ENCODE measurements at regions not wholly inside any gene's neighbourhood (a gene's known extent, or its start where the extent isn't known, plus 50 kb on each side); places are given as distances from the start of the nearest gene placed in this dataset.
"Not testable (repeated sequence)": the region's sequence is repeated elsewhere in the genome, so short reads cannot be mapped to it uniquely, and the experiment has no call there.

DNA sequence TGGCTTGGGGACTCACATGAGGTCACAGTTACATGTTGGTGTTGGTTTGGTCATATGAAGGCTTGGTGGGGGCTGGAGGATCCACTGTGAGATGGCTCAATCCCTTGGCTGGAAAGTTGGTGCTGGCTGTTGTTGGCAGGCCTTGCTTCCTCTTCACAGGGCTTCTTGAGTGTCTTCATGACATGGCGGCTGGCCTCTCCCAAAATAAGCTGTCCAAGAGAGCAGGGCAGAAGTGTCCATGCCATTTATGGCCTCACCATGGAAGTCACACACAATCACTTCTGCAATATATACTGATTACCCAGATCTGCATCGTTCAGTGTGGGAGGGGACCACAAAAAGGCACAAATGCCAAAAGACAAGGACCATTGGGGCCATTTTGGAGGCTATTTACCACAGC, 61.4 kb downstream of the FOXD4L1 start:
- TF ChIP-seq, protein P1, sequence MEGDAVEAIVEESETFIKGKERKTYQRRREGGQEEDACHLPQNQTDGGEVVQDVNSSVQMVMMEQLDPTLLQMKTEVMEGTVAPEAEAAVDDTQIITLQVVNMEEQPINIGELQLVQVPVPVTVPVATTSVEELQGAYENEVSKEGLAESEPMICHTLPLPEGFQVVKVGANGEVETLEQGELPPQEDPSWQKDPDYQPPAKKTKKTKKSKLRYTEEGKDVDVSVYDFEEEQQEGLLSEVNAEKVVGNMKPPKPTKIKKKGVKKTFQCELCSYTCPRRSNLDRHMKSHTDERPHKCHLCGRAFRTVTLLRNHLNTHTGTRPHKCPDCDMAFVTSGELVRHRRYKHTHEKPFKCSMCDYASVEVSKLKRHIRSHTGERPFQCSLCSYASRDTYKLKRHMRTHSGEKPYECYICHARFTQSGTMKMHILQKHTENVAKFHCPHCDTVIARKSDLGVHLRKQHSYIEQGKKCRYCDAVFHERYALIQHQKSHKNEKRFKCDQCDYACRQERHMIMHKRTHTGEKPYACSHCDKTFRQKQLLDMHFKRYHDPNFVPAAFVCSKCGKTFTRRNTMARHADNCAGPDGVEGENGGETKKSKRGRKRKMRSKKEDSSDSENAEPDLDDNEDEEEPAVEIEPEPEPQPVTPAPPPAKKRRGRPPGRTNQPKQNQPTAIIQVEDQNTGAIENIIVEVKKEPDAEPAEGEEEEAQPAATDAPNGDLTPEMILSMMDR (tag by site-specific recombination; IDR thresholded peaks at IDR 0.05) = not testable (repeated sequence)
- TF ChIP-seq ZNF37A, GFI1B, ZNF324, ZNF747, GLI4, ZNF239, ZNF169, SP2 (tag by site-specific recombination; IDR thresholded peaks at IDR 0.05): not testable (repeated sequence)
- TF ChIP-seq, protein P2, sequence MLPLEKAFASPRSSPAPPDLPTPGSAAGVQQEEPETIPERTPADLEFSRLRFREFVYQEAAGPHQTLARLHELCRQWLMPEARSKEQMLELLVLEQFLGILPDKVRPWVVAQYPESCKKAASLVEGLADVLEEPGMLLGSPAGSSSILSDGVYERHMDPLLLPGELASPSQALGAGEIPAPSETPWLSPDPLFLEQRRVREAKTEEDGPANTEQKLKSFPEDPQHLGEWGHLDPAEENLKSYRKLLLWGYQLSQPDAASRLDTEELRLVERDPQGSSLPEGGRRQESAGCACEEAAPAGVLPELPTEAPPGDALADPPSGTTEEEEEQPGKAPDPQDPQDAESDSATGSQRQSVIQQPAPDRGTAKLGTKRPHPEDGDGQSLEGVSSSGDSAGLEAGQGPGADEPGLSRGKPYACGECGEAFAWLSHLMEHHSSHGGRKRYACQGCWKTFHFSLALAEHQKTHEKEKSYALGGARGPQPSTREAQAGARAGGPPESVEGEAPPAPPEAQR (tag by site-specific recombination; IDR thresholded peaks at IDR 0.05) = not testable (repeated sequence)
- TF ChIP-seq, protein P3, sequence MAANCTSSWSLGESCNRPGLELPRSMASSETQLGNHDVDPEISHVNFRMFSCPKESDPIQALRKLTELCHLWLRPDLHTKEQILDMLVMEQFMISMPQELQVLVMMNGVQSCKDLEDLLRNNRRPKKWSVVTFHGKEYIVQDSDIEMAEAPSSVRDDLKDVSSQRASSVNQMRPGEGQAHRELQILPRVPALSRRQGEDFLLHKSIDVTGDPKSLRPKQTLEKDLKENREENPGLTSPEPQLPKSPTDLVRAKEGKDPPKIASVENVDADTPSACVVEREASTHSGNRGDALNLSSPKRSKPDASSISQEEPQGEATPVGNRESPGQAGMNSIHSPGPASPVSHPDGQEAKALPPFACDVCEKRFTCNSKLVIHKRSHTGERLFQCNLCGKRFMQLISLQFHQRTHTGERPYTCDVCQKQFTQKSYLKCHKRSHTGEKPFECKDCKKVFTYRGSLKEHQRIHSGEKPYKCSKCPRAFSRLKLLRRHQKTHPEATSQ (tag by site-specific recombination; IDR thresholded peaks at IDR 0.05) = not testable (repeated sequence)
